ENCODE measurements at regions not wholly inside any gene's neighbourhood (a gene's known extent, or its start where the extent isn't known, plus 50 kb on each side); places are given as distances from the start of the nearest gene placed in this dataset.
A peak's percentile ranks its signal among the peaks of the same experiment; 100 is the strongest.

DNA sequence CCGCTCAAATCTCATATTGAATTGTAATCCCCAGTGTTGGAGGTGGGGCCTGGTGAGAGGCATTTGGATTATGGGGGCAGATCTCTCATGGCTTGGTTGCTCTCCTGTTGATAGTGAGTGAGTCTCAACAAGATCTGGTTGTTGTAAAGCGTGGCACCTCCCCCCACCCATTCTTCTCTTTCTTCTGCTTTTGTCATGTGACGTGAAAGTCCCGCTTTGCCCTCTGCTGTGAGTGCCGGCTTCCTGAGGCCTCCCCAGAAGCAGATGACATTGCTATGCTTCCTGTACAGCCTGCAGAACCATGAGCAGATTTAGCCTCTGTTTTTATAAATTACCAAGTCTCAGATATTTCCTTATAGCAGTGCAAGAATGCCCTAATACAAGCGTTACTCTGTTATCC, 673.8 kb downstream of the ADCYAP1 start:
- no peaks in the 10 kb centered on the region for H3K4me1 ChIP-seq (ENCODE audit: insufficient read depth, poor library complexity, severe bottlenecking)
- H3K36me3 ChIP-seq (ENCODE audit: low read depth) = no peaks in the 10 kb centered on the region
- ATAC-seq (ENCODE audit: low read depth) (no peak), DNase-seq (ENCODE audit: low spot score) (no peak)
- no peak overlapping the region for H3K4me3 ChIP-seq (ENCODE audit: severe bottlenecking)
- H3K27ac ChIP-seq (ENCODE audit: poor library complexity, severe bottlenecking) = no peak overlapping the region
- no peaks in the 10 kb centered on the region for H3K9me3 ChIP-seq (ENCODE audit: severe bottlenecking)
- peaks cover 2% of the 10 kb centered on the region for H3K27me3 ChIP-seq (ENCODE audit: insufficient read depth, poor library complexity, severe bottlenecking)
- TF ChIP-seq, protein P1, sequence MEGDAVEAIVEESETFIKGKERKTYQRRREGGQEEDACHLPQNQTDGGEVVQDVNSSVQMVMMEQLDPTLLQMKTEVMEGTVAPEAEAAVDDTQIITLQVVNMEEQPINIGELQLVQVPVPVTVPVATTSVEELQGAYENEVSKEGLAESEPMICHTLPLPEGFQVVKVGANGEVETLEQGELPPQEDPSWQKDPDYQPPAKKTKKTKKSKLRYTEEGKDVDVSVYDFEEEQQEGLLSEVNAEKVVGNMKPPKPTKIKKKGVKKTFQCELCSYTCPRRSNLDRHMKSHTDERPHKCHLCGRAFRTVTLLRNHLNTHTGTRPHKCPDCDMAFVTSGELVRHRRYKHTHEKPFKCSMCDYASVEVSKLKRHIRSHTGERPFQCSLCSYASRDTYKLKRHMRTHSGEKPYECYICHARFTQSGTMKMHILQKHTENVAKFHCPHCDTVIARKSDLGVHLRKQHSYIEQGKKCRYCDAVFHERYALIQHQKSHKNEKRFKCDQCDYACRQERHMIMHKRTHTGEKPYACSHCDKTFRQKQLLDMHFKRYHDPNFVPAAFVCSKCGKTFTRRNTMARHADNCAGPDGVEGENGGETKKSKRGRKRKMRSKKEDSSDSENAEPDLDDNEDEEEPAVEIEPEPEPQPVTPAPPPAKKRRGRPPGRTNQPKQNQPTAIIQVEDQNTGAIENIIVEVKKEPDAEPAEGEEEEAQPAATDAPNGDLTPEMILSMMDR (IDR thresholded peaks at IDR 0.05; ENCODE audit: poor library complexity, severe bottlenecking) = no peak

DNA sequence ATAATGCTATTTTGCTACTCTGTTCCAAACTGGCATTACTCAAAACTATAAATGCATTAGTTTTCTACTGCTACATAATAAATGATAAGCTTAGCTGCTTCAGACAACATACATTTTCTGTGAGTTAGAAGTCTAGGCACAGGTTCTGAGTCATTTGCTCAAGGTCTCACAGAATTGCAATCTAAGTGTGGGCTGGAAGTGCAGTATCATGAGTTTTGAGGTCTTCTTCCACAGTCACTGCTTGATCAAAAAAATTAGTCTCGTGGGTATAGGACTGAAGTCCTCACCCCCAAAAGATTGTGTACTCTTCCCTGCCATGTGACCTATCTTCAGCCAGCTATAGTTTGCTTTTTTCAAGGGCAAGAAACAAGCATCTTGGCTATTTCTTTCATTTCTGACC, 676.9 kb downstream of the ADCYAP1 start:
- Histone ChIP-seq H3K27ac (ENCODE audit: poor library complexity, severe bottlenecking) (no peak overlapping the region), H3K36me3 (ENCODE audit: low read depth) (no peaks in the 10 kb centered on the region), H3K4me3 (ENCODE audit: severe bottlenecking) (no peak overlapping the region), H3K27me3 (ENCODE audit: insufficient read depth, poor library complexity, severe bottlenecking) (peaks cover 13% of the 10 kb centered on the region), H3K9me3 (ENCODE audit: severe bottlenecking) (no peaks in the 10 kb centered on the region), H3K4me1 (ENCODE audit: insufficient read depth, poor library complexity, severe bottlenecking) (no peaks in the 10 kb centered on the region)
- DNase-seq (ENCODE audit: low spot score) (no peak), ATAC-seq (ENCODE audit: low read depth) (no peak)
- TF ChIP-seq, protein P1 (IDR thresholded peaks at IDR 0.05; ENCODE audit: poor library complexity, severe bottlenecking) = no peak

DNA sequence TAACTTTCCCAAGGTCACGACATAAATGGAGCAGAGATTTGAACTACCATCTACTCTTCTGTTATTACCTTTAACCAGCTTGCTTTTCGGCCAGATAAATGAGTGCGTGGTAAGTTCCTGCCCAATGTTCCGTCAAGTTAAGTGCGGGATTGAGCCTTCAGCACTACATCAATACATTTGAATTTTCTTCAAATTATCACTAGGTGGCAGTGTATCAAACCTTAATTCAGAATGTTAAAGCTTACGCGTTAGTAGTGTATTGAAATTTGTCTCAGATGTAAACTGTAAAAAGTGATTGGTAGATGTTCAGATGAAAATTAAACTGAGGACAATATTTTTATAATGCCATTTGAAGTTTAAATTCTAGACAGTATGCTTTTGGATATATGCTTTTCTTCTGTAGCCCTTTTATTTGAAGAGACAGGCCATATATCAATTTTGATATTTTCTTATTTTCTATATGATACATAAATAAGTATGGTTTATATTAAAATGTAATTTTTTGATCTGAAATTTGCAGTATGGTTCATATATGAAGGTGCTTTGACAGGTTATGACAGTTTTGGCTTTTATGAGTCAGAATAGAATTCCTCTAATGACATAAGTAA, 681.3 kb downstream of the ADCYAP1 start:
- H3K9me3 ChIP-seq (ENCODE audit: severe bottlenecking) = no peaks in the 10 kb centered on the region
- no peaks in the 10 kb centered on the region for H3K36me3 ChIP-seq (ENCODE audit: low read depth)
- no peak for DNase-seq (ENCODE audit: low spot score)
- TF ChIP-seq, protein P1 (IDR thresholded peaks at IDR 0.05; ENCODE audit: poor library complexity, severe bottlenecking) = peak; percentile 77
- peaks cover 13% of the 10 kb centered on the region for H3K27me3 ChIP-seq (ENCODE audit: insufficient read depth, poor library complexity, severe bottlenecking)
- H3K4me3 ChIP-seq (ENCODE audit: severe bottlenecking) = no peak overlapping the region
- ATAC-seq (ENCODE audit: low read depth) = peak; percentile 71; the same call in 2 of the 3 replicates
- no peak overlapping the region for H3K27ac ChIP-seq (ENCODE audit: poor library complexity, severe bottlenecking)
- no peaks in the 10 kb centered on the region for H3K4me1 ChIP-seq (ENCODE audit: insufficient read depth, poor library complexity, severe bottlenecking)

DNA sequence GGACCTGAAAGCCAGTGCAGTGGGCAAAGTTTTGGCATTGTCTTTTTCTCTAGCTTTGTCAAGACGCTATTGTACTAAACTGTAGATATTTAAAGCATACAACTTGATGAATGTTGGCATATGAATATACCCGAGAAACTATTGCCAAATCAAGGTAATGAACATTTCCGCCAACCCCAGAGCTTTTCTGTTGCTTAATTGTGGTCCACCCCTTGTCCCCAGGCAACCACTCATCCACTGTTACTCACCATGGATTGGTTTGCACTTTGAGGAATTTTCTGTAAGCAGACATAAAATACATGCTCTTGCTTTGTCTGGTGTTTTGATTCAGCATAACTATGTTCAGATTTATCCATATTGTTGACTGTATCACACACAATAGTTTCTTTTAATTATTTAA, 688.4 kb downstream of the ADCYAP1 start:
- Histone ChIP-seq H3K4me3 (ENCODE audit: severe bottlenecking) (no peak overlapping the region), H3K27ac (ENCODE audit: poor library complexity, severe bottlenecking) (no peak overlapping the region), H3K27me3 (ENCODE audit: insufficient read depth, poor library complexity, severe bottlenecking) (peaks cover 3% of the 10 kb centered on the region), H3K9me3 (ENCODE audit: severe bottlenecking) (no peaks in the 10 kb centered on the region), H3K36me3 (ENCODE audit: low read depth) (no peaks in the 10 kb centered on the region), H3K4me1 (ENCODE audit: insufficient read depth, poor library complexity, severe bottlenecking) (no peaks in the 10 kb centered on the region)
- TF ChIP-seq, protein P1 (IDR thresholded peaks at IDR 0.05; ENCODE audit: poor library complexity, severe bottlenecking) = no peak
- DNase-seq (ENCODE audit: low spot score) (no peak), ATAC-seq (ENCODE audit: low read depth) (no peak)

DNA sequence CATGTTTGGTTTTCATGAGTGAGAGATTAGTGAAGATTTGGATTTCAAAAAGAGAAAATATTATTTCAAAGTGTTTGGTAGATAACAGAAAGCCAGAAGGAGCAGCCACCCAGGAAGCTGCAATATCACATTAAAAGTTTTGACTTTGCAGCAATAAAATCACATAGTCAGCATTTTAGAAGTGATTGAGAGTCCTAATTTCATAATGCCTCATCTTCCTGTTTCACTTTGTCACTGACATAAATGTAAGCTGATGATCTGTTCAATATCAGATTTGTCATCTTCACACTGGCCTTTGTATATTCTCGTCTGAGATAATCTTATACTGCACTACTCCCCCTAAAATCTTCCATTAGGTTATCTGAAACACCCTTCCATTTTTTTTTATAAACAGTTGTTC, 690.5 kb downstream of the ADCYAP1 start:
- no peaks in the 10 kb centered on the region for H3K4me1 ChIP-seq (ENCODE audit: insufficient read depth, poor library complexity, severe bottlenecking)
- H3K9me3 ChIP-seq (ENCODE audit: severe bottlenecking) = no peaks in the 10 kb centered on the region
- H3K36me3 ChIP-seq (ENCODE audit: low read depth) = no peaks in the 10 kb centered on the region
- DNase-seq (ENCODE audit: low spot score) = no peak
- H3K27me3 ChIP-seq (ENCODE audit: insufficient read depth, poor library complexity, severe bottlenecking) = peaks cover 3% of the 10 kb centered on the region
- no peak overlapping the region for H3K27ac ChIP-seq (ENCODE audit: poor library complexity, severe bottlenecking)
- TF ChIP-seq, protein P1 (IDR thresholded peaks at IDR 0.05; ENCODE audit: poor library complexity, severe bottlenecking) = no peak
- ATAC-seq (ENCODE audit: low read depth) = no peak
- H3K4me3 ChIP-seq (ENCODE audit: severe bottlenecking) = no peak overlapping the region
